Stimulated activated effector memory CD8-positive, alpha-beta T cell treated with anti-CD3 and anti-CD28 coated beads, Interleukin-12 subunit alpha, Interleukin-12 subunit beta, amount 100 ng/mL, for 72 hours (primary cell): ENCODE measurements at regions not wholly inside any gene's neighbourhood (a gene's known extent, or its start where the extent isn't known, plus 50 kb on each side); places are given as distances from the start of the nearest gene placed in this dataset.
"Not testable (repeated sequence)": the region's sequence is repeated elsewhere in the genome, so short reads cannot be mapped to it uniquely, and the experiment has no call there.

ENCODE experiments used
- ATAC-seq: fragments of 150-1000 bp; cut with Tn5 transposase; 2 replicates; pipeline ENCODE4 v1.10.0; 2021
- DNase-seq, 2 donors: peaks; one replicate each; pipeline ENCODE4 v3.0.0; 2021 to 2022; ENCODE audit warnings: low spot score in 2 of 2
- H3K27ac Mint-ChIP-seq: one replicate; pipeline ENCODE4 v1.8.0; 2022; ENCODE audit warnings: mild to moderate bottlenecking, mixed read lengths
- H3K36me3 Mint-ChIP-seq: one replicate; pipeline ENCODE4 v1.8.0; 2022; ENCODE audit warnings: mild to moderate bottlenecking, mixed read lengths
- H3K4me1 Mint-ChIP-seq: one replicate; pipeline ENCODE4 v1.8.0; 2022; ENCODE audit warnings: mixed read lengths
- H3K4me3 Mint-ChIP-seq: one replicate; pipeline ENCODE4 v1.8.0; 2022; ENCODE audit warnings: mild to moderate bottlenecking, mixed read lengths
- H3K9me3 Mint-ChIP-seq: one replicate; pipeline ENCODE4 v1.8.0; 2022; ENCODE audit warnings: mixed read lengths

DNA sequence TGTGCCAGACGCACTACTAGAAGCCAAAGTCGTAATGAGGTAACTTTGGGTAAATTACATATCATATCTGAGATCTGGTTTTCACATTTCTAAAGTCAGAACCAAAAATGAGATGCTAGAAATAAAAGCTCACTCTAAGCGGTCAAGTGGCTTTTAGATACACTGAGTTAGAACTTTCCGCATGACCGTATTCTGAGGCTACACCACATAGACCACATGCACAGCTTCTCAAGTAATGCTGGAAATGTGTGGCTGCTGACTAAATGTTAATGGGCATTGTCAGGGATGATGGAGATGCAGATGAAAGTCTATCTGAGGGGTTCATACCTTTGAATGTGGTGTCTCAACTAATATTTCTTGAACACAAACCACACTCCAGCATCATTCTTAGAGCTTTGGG, 316.8 kb downstream of the ANAPC1 start:
- H3K27ac Mint-ChIP-seq, DNase-seq, H3K4me3 Mint-ChIP-seq, H3K36me3 Mint-ChIP-seq, H3K9me3 Mint-ChIP-seq: not testable (repeated sequence)
- ATAC-seq: peak; percentile 72
- H3K4me1 Mint-ChIP-seq: peaks cover 12% of the 10 kb centered on the region

DNA sequence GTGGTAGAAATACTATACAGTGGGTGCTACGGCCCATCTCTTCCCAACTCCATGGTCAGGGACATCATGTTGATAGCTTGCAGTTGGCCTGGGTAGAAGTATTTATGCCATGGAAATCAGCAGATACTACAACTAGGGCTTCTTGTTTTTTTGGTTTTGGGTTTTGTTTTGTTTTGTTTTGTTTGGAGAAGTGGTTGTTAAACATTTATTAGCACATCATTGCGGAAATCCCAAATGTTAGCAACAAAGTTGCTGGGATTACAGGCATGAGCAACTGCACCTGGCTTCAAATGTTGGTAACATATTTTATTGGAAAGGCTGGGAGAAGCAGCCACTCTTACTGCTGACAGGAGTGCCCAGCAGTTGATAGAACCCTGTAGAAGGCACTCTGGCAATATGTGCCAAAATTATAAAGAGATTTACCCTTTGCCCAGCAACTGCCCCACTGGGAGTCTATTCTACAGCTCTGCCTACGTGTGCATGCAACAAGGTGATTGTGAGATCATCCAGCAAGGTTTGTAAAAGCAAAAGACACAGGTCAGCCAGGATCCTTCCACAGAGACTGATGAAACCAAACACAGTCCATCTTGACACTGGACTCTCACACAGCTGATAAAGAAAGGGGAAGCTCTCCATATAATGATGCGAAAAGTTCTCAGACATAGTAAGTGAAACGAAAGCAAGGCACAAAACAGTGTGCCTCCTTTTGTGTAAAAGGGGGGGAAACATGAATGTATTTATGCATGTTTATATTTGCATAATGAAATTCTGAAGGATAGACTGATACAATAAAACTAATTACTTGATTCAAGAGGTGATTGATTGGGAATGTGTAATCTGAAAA, 314.4 kb downstream of the ANAPC1 start:
- H3K4me3 Mint-ChIP-seq, H3K27ac Mint-ChIP-seq, H3K36me3 Mint-ChIP-seq, DNase-seq, ATAC-seq, H3K9me3 Mint-ChIP-seq: not testable (repeated sequence)
- peaks cover 12% of the 10 kb centered on the region for H3K4me1 Mint-ChIP-seq

DNA sequence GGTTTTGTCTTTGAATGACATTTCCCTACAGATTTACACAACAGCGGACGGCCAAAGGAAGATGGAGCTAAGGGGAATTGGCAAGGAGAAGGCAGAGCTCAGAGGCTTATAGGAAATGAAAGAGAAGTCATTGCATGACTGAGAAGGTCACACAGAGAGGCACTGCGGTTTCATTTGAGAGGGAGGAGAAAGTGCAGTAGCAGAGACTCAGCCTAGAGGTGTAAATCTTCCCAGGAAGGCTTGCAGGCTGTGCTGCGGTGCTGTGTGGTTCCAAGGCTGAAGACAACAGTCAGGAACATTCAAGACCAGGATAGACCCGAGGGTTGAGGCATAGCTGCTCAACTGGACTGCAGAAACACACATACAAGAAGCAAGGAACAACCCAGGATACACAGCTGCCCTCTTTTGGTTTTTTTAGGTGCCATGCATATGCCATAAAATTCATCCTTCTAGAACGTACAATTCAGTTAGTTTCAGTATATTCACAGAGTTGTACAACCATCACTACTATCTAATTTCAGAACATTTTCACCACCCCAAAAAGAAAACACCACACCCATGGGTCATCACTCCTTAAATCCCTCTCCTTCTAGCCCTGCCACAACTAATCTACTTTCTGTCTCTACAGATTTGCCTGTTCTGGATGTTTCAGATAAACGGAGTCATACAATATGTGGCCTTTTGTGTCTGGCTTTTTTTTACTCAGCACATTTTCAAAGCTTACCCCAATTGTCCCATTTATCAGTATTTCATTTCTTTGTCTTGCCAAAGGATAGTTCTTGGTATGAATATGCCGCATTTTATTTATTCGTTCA, 313.5 kb downstream of the ANAPC1 start:
- peak; percentile 97 for ATAC-seq
- H3K9me3 Mint-ChIP-seq, H3K36me3 Mint-ChIP-seq, H3K27ac Mint-ChIP-seq, DNase-seq: not testable (repeated sequence)
- peaks cover 12% of the 10 kb centered on the region for H3K4me1 Mint-ChIP-seq
- H3K4me3 Mint-ChIP-seq: peak overlapping the region; percentile 10

DNA sequence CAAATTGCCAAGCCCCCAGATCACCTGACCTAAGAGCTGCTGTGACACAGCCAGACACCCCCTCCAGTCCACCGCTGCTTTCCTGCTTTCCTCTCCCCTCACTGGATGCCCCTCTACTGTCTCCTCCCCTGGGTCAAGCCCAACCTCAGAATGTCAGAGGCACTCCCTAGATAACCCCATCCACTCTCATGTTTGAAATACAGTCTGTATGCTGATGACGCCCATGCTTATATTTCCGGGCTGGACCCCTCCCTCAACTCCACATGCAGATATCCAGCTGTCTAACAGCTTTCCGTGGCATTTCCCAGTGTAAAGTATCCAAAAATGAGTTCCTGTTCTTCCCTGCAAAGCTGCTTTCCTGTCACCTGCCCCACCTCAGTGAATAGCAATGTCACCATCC, 309.2 kb downstream of the ANAPC1 start:
- H3K4me1 Mint-ChIP-seq: peaks cover 12% of the 10 kb centered on the region
- H3K9me3 Mint-ChIP-seq, H3K27ac Mint-ChIP-seq, H3K4me3 Mint-ChIP-seq, DNase-seq, ATAC-seq, H3K36me3 Mint-ChIP-seq: not testable (repeated sequence)

DNA sequence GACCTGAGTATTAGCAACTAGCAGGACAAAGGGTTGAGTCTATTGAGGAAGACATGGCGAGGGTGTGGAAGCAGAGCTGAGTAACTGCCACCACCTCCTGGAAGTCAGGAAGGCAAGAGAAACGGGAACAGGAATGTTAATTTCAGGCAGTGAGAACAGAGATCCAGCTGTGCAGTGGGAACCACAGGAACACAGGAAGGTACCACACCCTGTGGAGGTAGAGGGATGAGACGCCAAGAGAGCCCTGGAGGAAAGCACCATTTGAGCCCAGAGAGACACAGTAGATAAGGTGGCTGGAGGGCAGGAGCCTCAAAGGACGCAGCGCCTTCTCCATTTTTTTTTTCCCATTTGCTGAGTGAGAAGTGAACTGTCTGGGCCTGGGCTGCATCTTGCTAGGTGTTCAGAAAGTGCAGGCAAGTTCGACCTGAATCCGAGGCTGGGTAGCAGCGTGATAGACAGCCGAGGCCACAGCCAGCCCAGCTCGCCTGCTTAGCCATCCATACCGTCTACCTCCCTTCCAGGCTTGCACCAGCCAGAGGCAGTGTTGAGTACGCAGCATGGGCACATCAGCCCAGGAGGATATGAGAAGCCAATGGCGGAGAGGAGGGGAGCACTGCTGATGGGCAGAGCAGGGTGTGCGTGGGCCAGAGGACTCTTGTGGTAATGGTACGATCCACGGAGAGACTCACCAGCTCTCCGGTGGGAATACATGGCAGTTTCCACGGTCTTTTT, 306.7 kb downstream of the ANAPC1 start:
- H3K27ac Mint-ChIP-seq, H3K36me3 Mint-ChIP-seq, H3K9me3 Mint-ChIP-seq: not testable (repeated sequence)

DNA sequence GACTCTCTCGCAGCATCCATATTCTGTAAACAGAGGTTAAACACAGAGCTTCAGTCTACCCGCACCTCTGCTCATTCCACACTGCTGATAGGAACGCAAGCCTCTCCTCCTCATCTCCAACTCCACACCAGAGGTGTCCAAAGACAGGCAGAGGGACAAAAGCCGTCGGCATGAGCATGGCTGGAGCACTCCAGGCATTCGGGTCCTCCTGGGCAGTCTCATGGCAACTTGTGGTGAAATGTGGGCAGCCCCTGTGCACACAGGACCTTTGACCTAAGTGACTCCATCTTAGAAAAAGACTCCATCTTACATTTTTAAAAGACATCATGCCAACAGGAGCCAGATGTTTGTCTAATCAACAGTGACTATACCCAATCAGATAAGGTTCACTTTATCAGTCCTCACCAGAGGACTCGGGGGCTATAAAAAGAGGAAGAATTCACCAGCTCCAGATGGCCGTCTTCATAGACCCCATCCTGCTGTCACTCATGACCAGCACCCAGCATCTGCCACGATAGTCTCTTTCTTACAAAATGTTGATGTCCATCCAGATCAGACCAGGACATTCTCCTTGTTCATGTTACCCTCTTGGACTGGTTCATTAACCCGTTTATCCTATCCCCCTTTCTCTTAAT, 304.4 kb downstream of the ANAPC1 start:
- not testable (repeated sequence) for DNase-seq, H3K36me3 Mint-ChIP-seq, H3K9me3 Mint-ChIP-seq, H3K4me1 Mint-ChIP-seq, H3K27ac Mint-ChIP-seq, H3K4me3 Mint-ChIP-seq, ATAC-seq

More for the DNA sequence above, 306.7 kb downstream of the ANAPC1 start:
- ATAC-seq, H3K4me3 Mint-ChIP-seq, H3K4me1 Mint-ChIP-seq, DNase-seq: not testable (repeated sequence)

DNA sequence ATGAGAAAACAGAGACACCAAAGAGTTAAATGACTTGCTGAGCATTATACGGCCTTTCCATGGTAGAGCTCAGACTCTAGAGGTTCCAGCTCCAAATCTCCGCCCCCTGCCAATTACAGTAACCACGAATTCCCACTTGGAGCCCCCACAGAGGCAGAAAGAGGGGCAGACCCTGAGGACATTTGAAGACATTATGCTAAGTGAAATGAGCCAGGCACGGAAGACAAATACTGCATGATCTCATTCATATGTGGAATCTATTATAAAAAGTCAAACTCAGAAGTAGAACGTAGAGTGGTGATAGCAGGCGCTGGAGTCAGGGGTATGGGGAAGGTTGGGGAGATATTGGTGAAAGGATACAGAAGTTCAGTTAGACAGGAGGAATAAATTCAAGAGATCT, 303.4 kb downstream of the ANAPC1 start:
- H3K27ac Mint-ChIP-seq, H3K4me1 Mint-ChIP-seq, H3K4me3 Mint-ChIP-seq, DNase-seq, H3K36me3 Mint-ChIP-seq, ATAC-seq, H3K9me3 Mint-ChIP-seq: not testable (repeated sequence)

DNA sequence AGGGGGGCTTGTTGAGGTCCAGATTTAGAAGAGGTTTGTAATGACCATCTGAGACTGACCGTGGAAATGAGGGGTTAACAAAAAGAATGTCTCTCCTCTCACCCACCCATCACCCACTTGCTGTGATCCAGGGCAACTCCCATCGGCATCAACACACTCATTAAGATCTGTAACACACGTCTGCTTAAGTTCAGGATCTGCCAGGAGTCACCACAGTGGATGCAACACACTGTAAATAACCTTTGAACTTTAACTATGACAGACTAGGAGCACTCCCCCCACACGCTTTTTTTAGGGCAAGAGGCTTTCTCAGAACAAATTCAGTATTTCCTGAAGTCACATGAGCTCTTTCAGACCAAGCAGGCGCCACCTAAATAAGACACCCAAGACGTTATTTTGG, 301.9 kb downstream of the ANAPC1 start:
- H3K27ac Mint-ChIP-seq, H3K4me3 Mint-ChIP-seq, H3K9me3 Mint-ChIP-seq, H3K4me1 Mint-ChIP-seq, H3K36me3 Mint-ChIP-seq, DNase-seq, ATAC-seq: not testable (repeated sequence)

DNA sequence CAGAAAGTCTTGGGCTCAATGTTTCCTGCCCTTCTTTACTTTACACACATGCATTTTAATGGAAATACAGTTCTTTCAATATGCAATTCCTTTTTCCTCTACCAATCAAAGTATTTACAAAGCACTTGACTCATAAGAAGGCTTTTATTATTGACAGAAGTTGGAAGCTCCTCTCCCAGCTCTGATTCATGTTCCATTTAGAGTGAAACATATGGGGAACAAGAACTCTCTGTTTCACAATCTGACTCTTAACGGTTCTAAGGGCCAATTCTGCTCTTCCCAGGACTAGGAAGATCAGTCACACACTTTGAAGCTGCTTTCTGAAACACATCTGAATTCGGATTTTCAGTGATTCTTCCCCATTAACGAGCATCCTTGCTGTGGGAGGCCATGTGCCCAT, 300.5 kb downstream of the ANAPC1 start:
- not testable (repeated sequence) for H3K36me3 Mint-ChIP-seq, H3K4me1 Mint-ChIP-seq, ATAC-seq, DNase-seq, H3K4me3 Mint-ChIP-seq, H3K27ac Mint-ChIP-seq, H3K9me3 Mint-ChIP-seq

DNA sequence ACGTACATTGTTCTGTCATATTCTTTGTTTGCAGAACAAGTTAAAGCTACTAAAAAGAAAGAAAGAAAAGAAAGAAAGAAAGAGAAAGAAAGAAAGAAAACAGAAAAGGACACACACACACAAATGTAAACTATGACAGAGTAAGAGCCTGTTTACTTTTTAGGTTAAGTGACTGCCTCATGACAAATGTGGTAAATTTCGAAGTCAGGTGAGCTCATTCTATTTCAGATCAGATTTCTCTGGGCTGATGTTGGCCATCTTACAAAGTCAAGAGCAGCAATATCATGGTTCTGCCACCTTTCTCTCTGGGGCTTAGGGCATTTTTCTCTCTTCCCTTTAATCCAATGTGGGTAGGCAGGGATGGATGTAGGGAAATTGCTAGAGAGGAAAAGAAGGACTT, 299.5 kb downstream of the ANAPC1 start:
- H3K4me1 Mint-ChIP-seq, DNase-seq, H3K36me3 Mint-ChIP-seq, H3K4me3 Mint-ChIP-seq, H3K27ac Mint-ChIP-seq, ATAC-seq, H3K9me3 Mint-ChIP-seq: not testable (repeated sequence)

DNA sequence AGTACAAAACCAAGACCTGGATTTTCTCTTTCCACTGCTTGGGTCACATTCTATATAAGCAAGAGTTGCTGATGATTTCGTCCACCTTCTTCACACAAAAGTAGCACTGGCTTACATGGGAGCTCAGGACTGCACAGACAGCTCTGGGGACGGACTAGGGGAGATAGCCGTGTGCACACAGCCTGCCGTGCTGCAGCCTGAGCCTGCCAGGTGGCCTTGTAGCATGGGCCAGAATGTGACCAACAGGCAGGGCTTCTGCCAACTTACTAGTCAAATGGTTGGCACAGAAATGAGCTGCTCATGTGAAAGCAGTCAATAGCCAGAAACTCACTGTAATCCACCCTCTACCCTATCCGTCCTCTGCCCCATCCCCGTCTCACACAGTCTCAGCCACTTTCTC, 299.0 kb downstream of the ANAPC1 start:
- H3K4me3 Mint-ChIP-seq, H3K9me3 Mint-ChIP-seq, H3K4me1 Mint-ChIP-seq, ATAC-seq, H3K27ac Mint-ChIP-seq, DNase-seq, H3K36me3 Mint-ChIP-seq: not testable (repeated sequence)

DNA sequence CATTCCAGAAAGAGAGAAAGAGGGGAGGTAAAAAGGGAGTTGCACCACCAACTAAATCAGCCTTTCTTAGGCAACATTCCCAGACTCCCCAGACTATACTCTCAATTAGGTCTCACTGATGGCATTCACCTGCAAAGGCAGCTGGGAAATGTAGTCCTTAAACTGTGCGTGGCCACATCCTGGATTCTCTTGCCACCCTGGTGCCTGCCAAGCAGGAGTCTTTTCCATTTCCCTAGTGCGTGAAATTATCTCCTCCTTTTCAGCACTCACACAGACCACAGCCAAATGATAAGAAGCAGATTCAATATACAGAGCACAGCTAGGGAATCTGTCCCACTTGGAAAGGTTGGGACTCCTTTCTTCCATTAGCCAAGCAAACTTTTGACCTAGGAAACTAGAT, 298.0 kb downstream of the ANAPC1 start:
- not testable (repeated sequence) for DNase-seq, ATAC-seq, H3K4me1 Mint-ChIP-seq, H3K27ac Mint-ChIP-seq, H3K4me3 Mint-ChIP-seq, H3K36me3 Mint-ChIP-seq, H3K9me3 Mint-ChIP-seq

DNA sequence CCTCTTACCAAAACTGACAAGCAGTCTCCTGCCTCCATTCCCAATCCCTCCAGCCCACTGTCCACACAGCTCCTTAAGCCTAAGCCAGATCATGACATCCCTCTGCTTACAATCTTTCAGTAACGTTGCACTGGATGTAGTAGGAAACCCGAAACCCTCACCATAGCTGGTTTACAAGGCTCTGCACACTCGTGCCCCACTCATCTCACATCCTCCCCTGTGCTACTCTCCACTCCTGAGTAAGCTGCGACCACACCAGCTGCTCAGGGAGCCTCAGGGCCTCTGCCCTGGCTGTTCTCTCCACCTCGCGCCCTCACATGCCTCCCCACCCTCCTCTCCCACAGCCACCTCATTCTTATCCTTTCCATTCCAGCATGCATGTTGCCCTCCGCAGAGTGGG, 288.9 kb downstream of the ANAPC1 start:
- H3K27ac Mint-ChIP-seq, H3K9me3 Mint-ChIP-seq, DNase-seq, H3K4me1 Mint-ChIP-seq, H3K4me3 Mint-ChIP-seq, H3K36me3 Mint-ChIP-seq: not testable (repeated sequence)
- peak; percentile 40 for ATAC-seq

DNA sequence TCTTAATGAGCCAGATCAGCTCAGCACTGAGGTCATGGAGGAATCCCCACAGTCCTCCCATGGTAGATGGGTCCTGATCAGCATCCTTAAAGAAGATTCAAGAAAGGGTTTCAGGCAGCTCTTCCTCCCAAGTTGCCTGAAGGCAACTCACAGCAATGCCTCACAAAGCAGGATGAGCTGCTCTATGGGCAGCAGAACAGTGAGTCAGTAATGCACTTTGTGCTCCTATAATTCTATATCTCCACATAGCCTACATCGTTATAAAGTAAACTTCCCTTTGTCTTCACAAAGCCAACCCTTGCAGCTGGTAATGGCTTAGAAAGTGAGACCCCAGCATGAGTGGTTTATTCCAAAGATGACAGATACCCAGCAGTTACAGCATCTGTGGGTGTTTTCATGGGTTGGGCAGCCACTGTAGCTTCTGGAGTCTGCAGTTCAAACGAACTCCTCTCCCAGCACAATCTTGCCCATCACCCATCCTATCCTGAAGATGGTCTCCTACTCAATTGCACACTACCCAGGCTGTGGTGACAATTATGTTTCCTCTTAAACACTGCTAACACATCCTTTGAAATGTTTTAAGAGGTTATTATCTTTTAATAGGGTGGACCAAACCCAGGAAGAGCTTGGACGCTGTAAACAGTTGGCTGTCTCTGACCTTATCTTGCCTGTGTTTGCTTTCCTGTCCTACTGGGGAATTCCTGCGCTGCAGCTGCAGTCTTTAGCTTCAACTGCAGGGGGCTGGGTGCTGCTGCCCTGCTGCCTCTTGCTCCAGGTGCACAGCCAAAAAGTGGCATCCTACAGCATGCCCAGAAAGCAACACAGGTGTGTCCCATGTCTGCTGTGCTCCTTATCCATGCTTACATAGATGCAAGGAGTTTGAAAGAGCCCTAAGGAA, 286.9 kb downstream of the ANAPC1 start:
- not testable (repeated sequence) for H3K36me3 Mint-ChIP-seq, DNase-seq, H3K4me3 Mint-ChIP-seq, H3K9me3 Mint-ChIP-seq, H3K4me1 Mint-ChIP-seq, H3K27ac Mint-ChIP-seq
- ATAC-seq: peak; percentile 57
